ENCODE measurements at regions not wholly inside any gene's neighbourhood (a gene's known extent, or its start where the extent isn't known, plus 50 kb on each side); places are given as distances from the start of the nearest gene placed in this dataset.
"Not testable (repeated sequence)": the region's sequence is repeated elsewhere in the genome, so short reads cannot be mapped to it uniquely, and the experiment has no call there.

GRCh38 chr14:37791384-37792036, 196.1 kb downstream of the TTC6 start:
- no peak for DNase-seq

- DNase-seq, result no peak
Measured at GRCh38 chr14:37792124-37792523, 196.7 kb downstream of the TTC6 start.

- no peak for DNase-seq
Measured at GRCh38 chr14:37796703-37797416, 201.4 kb downstream of the TTC6 start.

- DNase-seq, result no peak
Measured at GRCh38 chr14:37797675-37798074, 202.2 kb downstream of the TTC6 start.

GRCh38 chr14:37807722-37808121, 212.3 kb downstream of the TTC6 start:
- no peak for DNase-seq

- no peak for DNase-seq
Measured at GRCh38 chr14:37810094-37810801, 214.8 kb downstream of the TTC6 start.

GRCh38 chr14:37813732-37814131, 218.3 kb downstream of the TTC6 start:
- DNase-seq, result no peak

- no peak for DNase-seq
Measured at GRCh38 chr14:37816135-37816534, 220.7 kb downstream of the TTC6 start.

- DNase-seq, result no peak
Measured at GRCh38 chr14:37816743-37817295, 221.4 kb downstream of the TTC6 start.

GRCh38 chr14:37819155-37820015, 224.0 kb downstream of the TTC6 start:
- no peak for DNase-seq

- DNase-seq, result not testable (repeated sequence)
Measured at GRCh38 chr14:37820810-37821209, 225.4 kb downstream of the TTC6 start.

- no peak for DNase-seq
Measured at GRCh38 chr14:37824939-37825712, 229.7 kb downstream of the TTC6 start.

GRCh38 chr14:37826869-37827268, 231.4 kb downstream of the TTC6 start:
- DNase-seq, result no peak

- no peak for DNase-seq
Measured at GRCh38 chr14:37830271-37830670, 234.8 kb downstream of the TTC6 start.

- no peak for DNase-seq
Measured at GRCh38 chr14:37834275-37834674, 238.8 kb downstream of the TTC6 start.

- not testable (repeated sequence) for DNase-seq
Measured at GRCh38 chr14:37838778-37839177, 243.3 kb downstream of the TTC6 start.

- DNase-seq, result not testable (repeated sequence)
Measured at GRCh38 chr14:37841039-37841438, 245.6 kb downstream of the TTC6 start.

- no peak for DNase-seq
Measured at GRCh38 chr14:37842106-37842505, 246.7 kb downstream of the TTC6 start.

GRCh38 chr14:37843954-37844607, 248.7 kb downstream of the TTC6 start:
- DNase-seq, result no peak

- DNase-seq, result no peak
Measured at GRCh38 chr14:37844614-37845013, 249.2 kb downstream of the TTC6 start.

GRCh38 chr14:37848985-37849621, 253.7 kb downstream of the TTC6 start:
- DNase-seq, result no peak

Data from activated CD4-positive, alpha-beta T cell treated with anti-CD3 and anti-CD28 coated beads, Interleukin-2, amount 50 U/mL, for 4 hours (primary cell).